ENCODE measurements at regions not wholly inside any gene's neighbourhood (a gene's known extent, or its start where the extent isn't known, plus 50 kb on each side); places are given as distances from the start of the nearest gene placed in this dataset.
A peak's percentile ranks its signal among the peaks of the same experiment; 100 is the strongest.

- intact Hi-C loops (cut with DNase I) = no loop called here
- no peak overlapping the region for H3K27ac ChIP-seq
- H3K4me3 ChIP-seq = no peak overlapping the region
- 60% methylated on average over 1 of the region's 1 CpG for WGBS
- DNase-seq (ENCODE audit: low spot score) = no peak
- H3K4me1 ChIP-seq (replicated peaks) = no peaks in the 10 kb centered on the region
- H3K36me3 ChIP-seq = no peaks in the 10 kb centered on the region
- H3K9me3 ChIP-seq = no peaks in the 10 kb centered on the region
- H3K27me3 ChIP-seq (replicated peaks; ENCODE audit: insufficient read depth) = no peaks in the 10 kb centered on the region
- TF ChIP-seq POLR2A (IDR thresholded peaks at IDR 0.05) (no peak), CTCF (IDR thresholded peaks at IDR 0.05) (no peak), POLR2AphosphoS5 (IDR thresholded peaks at IDR 0.05) (no peak)
Measured at GRCh38 chr6:51502996-51503395, 584.4 kb downstream of the PKHD1 start.

DNA sequence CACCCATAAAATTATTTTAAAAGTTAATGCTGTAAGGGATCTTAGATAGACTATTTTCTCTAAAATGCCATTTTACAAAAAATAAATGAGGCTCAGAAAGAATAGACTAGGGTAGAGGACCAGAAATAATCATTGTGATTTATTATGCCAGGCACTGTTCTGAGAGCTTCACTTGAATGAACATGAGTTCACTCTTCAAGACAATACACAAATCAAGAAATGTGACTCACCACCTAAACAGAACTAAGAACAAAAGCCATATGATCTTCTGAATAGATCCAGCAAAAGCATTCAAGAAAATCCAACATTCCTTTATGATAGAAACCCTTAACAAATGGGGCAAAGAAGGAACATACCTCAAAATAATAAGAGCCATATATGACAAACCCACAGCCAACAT, 582.0 kb downstream of the PKHD1 start:
- H3K9me3 ChIP-seq = no peaks in the 10 kb centered on the region
- no peak overlapping the region for H3K27ac ChIP-seq
- H3K4me3 ChIP-seq = no peak overlapping the region
- no peaks in the 10 kb centered on the region for H3K36me3 ChIP-seq
- intact Hi-C loops (cut with DNase I) = no loop called here
- TF ChIP-seq POLR2A (IDR thresholded peaks at IDR 0.05) = no peak
- no peak for TF ChIP-seq CTCF (IDR thresholded peaks at IDR 0.05)
- TF ChIP-seq POLR2AphosphoS5 (IDR thresholded peaks at IDR 0.05) = no peak
- no peak for DNase-seq (ENCODE audit: low spot score)
- H3K4me1 ChIP-seq (replicated peaks) = no peaks in the 10 kb centered on the region
- H3K27me3 ChIP-seq (replicated peaks; ENCODE audit: insufficient read depth) = no peaks in the 10 kb centered on the region

DNA sequence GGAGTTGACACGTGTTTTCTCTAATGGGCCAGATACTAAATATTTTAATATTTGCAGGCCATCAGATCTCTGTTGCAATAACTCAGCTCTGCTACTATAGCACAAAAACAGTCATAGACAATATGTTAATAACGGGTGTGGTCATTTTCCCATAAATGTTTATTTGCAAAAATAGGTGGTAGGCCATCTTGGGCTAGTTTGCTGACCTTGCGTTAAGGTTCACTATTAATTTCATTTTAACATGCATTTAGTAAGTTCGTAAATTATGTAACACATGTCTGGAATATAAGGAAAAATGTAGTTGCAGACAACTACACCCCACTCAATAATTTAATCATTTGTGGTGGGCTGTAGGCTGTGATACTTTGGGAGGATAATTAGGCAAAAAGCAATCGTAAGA, 577.8 kb downstream of the PKHD1 start:
- no peaks in the 10 kb centered on the region for H3K27me3 ChIP-seq (replicated peaks; ENCODE audit: insufficient read depth)
- intact Hi-C loops (cut with DNase I) = no loop called here
- H3K9me3 ChIP-seq = no peaks in the 10 kb centered on the region
- no peak for DNase-seq (ENCODE audit: low spot score)
- no peak overlapping the region for H3K27ac ChIP-seq
- H3K4me3 ChIP-seq = no peak overlapping the region
- no peaks in the 10 kb centered on the region for H3K4me1 ChIP-seq (replicated peaks)
- TF ChIP-seq POLR2A (IDR thresholded peaks at IDR 0.05) (no peak), CTCF (IDR thresholded peaks at IDR 0.05) (no peak), POLR2AphosphoS5 (IDR thresholded peaks at IDR 0.05) (no peak)
- H3K36me3 ChIP-seq = no peaks in the 10 kb centered on the region
- WGBS = 90% methylated on average over 5 of the region's 5 CpGs

GRCh38 chr6:51511081-51511480, 576.3 kb downstream of the PKHD1 start:
- intact Hi-C loops (cut with DNase I) = no loop called here
- no peak for TF ChIP-seq CTCF (IDR thresholded peaks at IDR 0.05)
- no peak for TF ChIP-seq POLR2A (IDR thresholded peaks at IDR 0.05)
- TF ChIP-seq POLR2AphosphoS5 (IDR thresholded peaks at IDR 0.05) = no peak
- H3K27me3 ChIP-seq (replicated peaks; ENCODE audit: insufficient read depth) = no peaks in the 10 kb centered on the region
- no peaks in the 10 kb centered on the region for H3K9me3 ChIP-seq
- DNase-seq (ENCODE audit: low spot score) = no peak
- H3K27ac ChIP-seq = no peak overlapping the region
- H3K4me1 ChIP-seq (replicated peaks) = no peaks in the 10 kb centered on the region
- H3K4me3 ChIP-seq = no peak overlapping the region
- H3K36me3 ChIP-seq = no peaks in the 10 kb centered on the region

DNA sequence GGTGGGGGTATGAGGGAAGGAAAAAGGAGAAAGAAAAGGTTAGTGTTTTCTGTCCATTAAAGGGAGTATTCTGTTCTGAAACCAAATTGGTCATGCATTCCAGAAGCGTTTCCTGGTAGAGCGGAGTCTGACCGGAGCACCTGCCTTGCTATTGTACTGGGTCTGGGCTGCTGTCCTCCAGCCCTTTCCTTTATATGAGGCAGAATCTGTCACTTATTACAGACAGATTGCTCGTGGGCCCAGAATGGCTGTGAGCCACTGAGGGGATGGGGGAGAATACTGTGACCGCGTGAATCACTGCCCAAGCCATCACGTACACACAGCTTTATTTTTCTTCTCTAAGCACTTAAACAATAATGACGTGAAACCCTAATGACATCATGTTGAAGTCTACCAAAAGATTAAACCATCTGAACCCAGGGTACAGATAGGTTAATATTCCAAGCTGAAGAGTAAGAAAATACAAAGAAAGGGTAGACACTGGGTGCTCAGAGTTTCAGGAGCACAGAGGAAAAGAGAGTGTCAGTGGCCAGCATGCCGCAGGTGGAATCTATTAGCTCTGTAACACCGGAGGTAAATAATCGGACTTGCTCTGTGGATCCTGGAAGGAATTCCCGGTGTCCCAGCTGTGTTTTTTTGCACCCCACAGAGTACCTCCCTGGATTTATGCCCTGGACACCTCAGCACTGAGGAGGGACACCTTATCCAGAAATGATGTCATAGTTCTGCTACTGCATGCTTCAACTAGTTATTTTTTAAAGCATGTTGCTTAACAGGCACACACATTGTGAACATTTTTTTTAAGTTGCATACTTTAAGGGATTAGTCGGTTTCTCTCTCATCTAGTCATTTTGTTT, 573.3 kb downstream of the PKHD1 start:
- no peak overlapping the region for H3K4me3 ChIP-seq
- peak; percentile 52 for DNase-seq (ENCODE audit: low spot score)
- H3K27me3 ChIP-seq (replicated peaks; ENCODE audit: insufficient read depth) = no peaks in the 10 kb centered on the region
- peak overlapping the region in 1 of 2 donors; percentile 30 for H3K27ac ChIP-seq
- no peaks in the 10 kb centered on the region for H3K4me1 ChIP-seq (replicated peaks)
- TF ChIP-seq CTCF (IDR thresholded peaks at IDR 0.05) (no peak), POLR2AphosphoS5 (IDR thresholded peaks at IDR 0.05) (peak; percentile 79), POLR2A (IDR thresholded peaks at IDR 0.05) (no peak)
- 36% methylated on average over 13 of the region's 13 CpGs for WGBS
- intact Hi-C loops (cut with DNase I) = no loop called here
- H3K9me3 ChIP-seq = no peaks in the 10 kb centered on the region
- H3K36me3 ChIP-seq = no peaks in the 10 kb centered on the region

All from prostate gland (tissue), 2 donors.